GM06990 (cell line): ENCODE measurements at regions not wholly inside any gene's neighbourhood (a gene's known extent, or its start where the extent isn't known, plus 50 kb on each side); places are given as distances from the start of the nearest gene placed in this dataset.

Experiments
- DNase-seq: peaks from one replicate; pipeline ENCODE4 v3.0.0-alpha.2; 2011; ENCODE audit not compliant: insufficient read length; ENCODE audit errors: extremely low read depth
- H3K27me3 ChIP-seq: replicated peaks from 2 replicates; pipeline ENCODE4 v1.6.0; 2011; ENCODE audit warnings: low read length; ENCODE audit not compliant: control insufficient read depth, insufficient read depth
- H3K36me3 ChIP-seq: 2 replicates; pipeline ENCODE4 v1.5.1; 2011; ENCODE audit warnings: low read length; ENCODE audit not compliant: control insufficient read depth, insufficient read depth
- H3K4me3 ChIP-seq: replicated peaks from 2 replicates; pipeline ENCODE4 v1.5.1; 2011; ENCODE audit warnings: low read depth, mild to moderate bottlenecking, control low read depth, low read length
- TF ChIP-seq, protein P1 (sequence below): IDR thresholded peaks from 2 replicates; pipeline ENCODE4 v1.5.1; 2011; ENCODE audit warnings: low read length, control low read depth, mild to moderate bottlenecking, inconsistent platforms; ENCODE audit not compliant: insufficient read depth, poor library complexity, severe bottlenecking

DNA sequence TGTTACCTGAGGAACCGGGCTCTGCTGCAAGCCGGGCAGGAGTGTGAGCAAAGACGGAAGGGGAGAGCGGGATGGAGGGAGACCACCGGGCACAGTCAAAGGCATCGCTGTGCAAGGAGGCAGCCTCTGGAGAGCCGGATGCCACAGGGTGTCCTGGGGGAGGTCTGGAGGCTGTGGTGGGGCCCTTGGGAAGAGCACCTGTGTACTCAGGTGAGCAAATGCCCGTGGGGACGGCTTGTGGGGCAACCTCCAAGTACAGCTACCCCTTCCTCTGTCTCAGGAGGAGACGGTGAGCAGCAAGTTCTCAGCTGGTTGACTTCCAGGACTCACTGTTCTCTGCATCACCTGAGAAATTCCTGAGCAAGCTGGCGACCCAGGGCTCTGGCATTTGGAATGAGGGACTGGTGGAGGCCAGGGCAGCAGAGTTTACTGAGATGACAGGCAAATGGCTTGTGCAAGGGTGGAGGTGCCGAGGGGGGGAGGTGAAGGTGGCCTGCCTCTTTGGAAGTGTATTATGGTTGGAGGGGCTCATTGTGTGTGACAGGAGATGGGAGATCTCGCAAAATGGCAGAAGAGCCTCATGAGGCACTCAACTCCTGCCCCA is 345.2 kb upstream of the SHH start:
- no peaks in the 10 kb centered on the region for H3K27me3 ChIP-seq
- no peaks in the 10 kb centered on the region for H3K36me3 ChIP-seq
- TF ChIP-seq, protein P1, sequence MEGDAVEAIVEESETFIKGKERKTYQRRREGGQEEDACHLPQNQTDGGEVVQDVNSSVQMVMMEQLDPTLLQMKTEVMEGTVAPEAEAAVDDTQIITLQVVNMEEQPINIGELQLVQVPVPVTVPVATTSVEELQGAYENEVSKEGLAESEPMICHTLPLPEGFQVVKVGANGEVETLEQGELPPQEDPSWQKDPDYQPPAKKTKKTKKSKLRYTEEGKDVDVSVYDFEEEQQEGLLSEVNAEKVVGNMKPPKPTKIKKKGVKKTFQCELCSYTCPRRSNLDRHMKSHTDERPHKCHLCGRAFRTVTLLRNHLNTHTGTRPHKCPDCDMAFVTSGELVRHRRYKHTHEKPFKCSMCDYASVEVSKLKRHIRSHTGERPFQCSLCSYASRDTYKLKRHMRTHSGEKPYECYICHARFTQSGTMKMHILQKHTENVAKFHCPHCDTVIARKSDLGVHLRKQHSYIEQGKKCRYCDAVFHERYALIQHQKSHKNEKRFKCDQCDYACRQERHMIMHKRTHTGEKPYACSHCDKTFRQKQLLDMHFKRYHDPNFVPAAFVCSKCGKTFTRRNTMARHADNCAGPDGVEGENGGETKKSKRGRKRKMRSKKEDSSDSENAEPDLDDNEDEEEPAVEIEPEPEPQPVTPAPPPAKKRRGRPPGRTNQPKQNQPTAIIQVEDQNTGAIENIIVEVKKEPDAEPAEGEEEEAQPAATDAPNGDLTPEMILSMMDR = no peak
- no peak for DNase-seq
- no peak overlapping the region for H3K4me3 ChIP-seq

DNA sequence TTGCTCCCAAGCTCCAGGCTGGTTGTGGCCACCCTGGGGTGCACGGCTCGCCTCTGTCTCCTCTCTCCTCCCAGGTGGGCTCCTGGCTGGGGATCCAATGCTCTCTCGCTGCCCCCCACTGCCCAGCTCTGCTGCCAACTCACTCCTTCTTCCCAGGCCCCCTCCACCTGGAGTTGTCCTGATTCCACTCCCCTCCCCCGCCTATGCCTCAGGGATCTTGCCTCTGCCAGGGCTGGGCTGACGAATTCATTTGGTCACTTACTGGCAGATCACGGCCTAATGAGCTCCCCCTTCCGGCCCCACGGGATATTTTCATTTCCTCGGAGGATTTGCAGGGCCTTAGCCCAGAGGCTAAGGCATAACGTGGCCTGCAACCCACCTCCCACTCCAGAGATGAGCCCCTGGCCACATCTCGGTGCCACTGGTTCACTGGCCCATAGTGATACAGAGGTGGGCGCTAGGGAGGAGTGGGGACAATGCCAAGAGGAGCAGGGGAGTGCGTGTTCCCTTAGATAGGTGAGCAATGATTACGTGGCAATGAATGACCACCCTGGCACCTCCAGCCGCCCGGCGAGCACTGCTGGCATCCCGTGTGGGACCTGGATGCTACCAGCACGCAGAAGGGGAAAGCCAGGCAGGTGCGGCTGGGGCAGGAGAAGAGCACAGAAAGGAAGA is 344.6 kb upstream of the SHH start:
- Histone ChIP-seq H3K4me3 (no peak overlapping the region), H3K27me3 (no peaks in the 10 kb centered on the region), H3K36me3 (no peaks in the 10 kb centered on the region)
- no peak for DNase-seq
- TF ChIP-seq, protein P1 = peak; percentile 56

DNA sequence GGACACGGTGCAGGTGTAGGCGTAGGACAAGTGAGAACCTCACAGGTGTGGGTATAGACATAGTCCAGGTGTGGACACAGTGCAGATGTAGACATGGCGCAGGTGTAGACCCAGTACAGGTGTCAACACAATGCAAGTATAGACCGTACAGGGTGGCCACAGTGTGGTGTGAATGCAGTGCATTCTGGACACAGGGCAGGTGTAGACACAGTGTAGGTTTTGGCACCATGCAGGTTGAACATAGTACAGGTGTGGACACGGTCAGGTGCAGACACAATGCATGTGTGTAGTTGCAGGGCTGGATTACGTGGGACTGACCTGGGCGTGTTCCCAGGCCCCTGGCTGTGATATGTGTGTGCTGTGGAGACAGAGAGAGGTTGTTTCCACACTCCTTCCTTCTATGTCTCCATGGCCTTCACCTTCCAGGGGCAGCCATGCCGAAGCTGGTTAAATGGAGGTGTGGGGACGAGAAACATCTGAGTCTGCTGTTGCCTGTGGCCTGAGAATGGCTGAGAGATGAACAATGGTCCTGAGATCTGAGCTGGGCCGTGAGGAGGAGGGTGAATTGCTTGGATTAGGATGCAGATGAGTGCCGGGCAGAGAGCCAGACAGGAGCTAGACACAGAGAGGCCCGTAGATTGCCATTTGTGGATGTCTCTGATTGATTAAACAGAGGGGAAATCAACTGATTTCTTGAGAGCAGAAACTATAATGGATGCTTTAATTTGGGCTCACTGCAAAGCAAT is 343.9 kb upstream of the SHH start:
- TF ChIP-seq, protein P1 = no peak
- Histone ChIP-seq H3K4me3 (no peak overlapping the region), H3K27me3 (no peaks in the 10 kb centered on the region), H3K36me3 (no peaks in the 10 kb centered on the region)
- DNase-seq = no peak

DNA sequence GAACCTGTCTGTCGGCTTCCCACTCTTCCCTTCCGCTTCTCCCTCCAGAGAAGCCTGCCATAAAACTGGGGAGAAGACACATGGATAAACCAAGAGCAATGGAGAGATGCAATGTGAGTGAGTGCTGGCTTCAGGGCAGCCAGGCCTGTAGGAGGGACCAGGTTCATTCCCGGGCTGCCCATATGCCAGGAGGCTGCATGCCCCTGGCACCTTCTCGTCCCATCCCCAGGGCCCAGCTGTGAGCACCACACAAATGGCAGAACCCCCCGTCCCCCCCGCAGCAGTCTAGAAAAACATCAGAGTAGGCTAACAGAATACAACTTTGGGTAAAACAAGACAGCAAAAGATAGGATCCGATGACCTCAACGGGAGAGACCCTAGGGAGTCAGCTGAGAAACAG is 341.3 kb upstream of the SHH start:
- TF ChIP-seq, protein P1 = no peak
- H3K4me3 ChIP-seq = no peak overlapping the region
- no peaks in the 10 kb centered on the region for H3K27me3 ChIP-seq
- H3K36me3 ChIP-seq = no peaks in the 10 kb centered on the region
- DNase-seq = no peak

DNA sequence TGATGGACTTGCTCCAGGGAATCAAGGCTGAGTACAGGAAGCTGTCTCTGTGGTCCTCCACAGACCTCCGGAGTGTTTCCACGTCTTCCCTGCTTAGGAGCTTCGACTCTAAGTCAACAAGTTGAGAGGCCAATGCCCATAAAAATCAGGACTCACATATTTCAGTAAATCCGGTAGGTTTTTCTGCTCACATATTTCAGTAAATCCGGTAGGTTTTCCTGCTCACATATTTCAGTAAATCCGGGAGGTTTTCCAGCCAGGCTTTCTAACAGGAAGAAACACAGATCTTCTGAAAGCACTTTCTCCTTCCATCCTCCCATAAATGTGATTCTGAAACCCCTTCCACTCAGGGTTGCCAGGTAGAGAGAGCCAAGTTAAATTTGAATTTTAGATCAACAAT is 340.1 kb upstream of the SHH start:
- Histone ChIP-seq H3K4me3 (no peak overlapping the region), H3K27me3 (no peaks in the 10 kb centered on the region), H3K36me3 (no peaks in the 10 kb centered on the region)
- no peak for DNase-seq
- TF ChIP-seq, protein P1 = no peak
